Loucy (cell line): ENCODE measurements at regions not wholly inside any gene's neighbourhood (a gene's known extent, or its start where the extent isn't known, plus 50 kb on each side); places are given as distances from the start of the nearest gene placed in this dataset.

Source experiments
- EZH2phosphoT487 ChIP-seq: fragments of 200-600 bp; IDR thresholded peaks from 2 replicates; pipeline ENCODE4 v1.6.1; 2018; ENCODE audit warnings: antibody characterized with exemption, mild to moderate bottlenecking, moderate library complexity, borderline replicate concordance
- TF ChIP-seq, protein P1 (sequence below): fragments of 200-600 bp; sonication (generic); conservative IDR thresholded peaks from 2 replicates; pipeline ENCODE4 v1.5.1; 2014; ENCODE audit warnings: mild to moderate bottlenecking, antibody characterized with exemption, low read length

GRCh38 chr6:109303164-109303563, 79.1 kb downstream of the CD164 start:
- TF ChIP-seq, protein P1, sequence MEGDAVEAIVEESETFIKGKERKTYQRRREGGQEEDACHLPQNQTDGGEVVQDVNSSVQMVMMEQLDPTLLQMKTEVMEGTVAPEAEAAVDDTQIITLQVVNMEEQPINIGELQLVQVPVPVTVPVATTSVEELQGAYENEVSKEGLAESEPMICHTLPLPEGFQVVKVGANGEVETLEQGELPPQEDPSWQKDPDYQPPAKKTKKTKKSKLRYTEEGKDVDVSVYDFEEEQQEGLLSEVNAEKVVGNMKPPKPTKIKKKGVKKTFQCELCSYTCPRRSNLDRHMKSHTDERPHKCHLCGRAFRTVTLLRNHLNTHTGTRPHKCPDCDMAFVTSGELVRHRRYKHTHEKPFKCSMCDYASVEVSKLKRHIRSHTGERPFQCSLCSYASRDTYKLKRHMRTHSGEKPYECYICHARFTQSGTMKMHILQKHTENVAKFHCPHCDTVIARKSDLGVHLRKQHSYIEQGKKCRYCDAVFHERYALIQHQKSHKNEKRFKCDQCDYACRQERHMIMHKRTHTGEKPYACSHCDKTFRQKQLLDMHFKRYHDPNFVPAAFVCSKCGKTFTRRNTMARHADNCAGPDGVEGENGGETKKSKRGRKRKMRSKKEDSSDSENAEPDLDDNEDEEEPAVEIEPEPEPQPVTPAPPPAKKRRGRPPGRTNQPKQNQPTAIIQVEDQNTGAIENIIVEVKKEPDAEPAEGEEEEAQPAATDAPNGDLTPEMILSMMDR, result no peak
- TF ChIP-seq EZH2phosphoT487, result no peak
